SK-N-SH (cell line): ENCODE measurements at regions not wholly inside any gene's neighbourhood (a gene's known extent, or its start where the extent isn't known, plus 50 kb on each side); places are given as distances from the start of the nearest gene placed in this dataset.

ENCODE experiments used
- EP300 ChIP-seq, 2 experiments: IDR thresholded peaks; 2 replicates each; pipeline versions ENCODE4 v1.4.0 to v1.6.1; 2012; ENCODE audit warnings: borderline replicate concordance in 1 of 2, low read depth in 1 of 2, low read length in 1 of 2
- EZH2phosphoT487 ChIP-seq: fragments of 200-600 bp; sonication (generic); IDR thresholded peaks from 2 replicates; pipeline ENCODE4 v1.6.1; 2017; ENCODE audit warnings: low read depth, mixed run types, mild to moderate bottlenecking, antibody characterized with exemption, moderate library complexity, borderline replicate concordance
- MEF2A ChIP-seq: IDR thresholded peaks from 2 replicates; pipeline ENCODE4 v1.4.0; 2012; ENCODE audit warnings: low read depth, borderline replicate concordance
- POLR2AphosphoS5 ChIP-seq: IDR thresholded peaks from 2 replicates; pipeline ENCODE4 v1.6.1; 2012; ENCODE audit warnings: low read depth, low read length
- RAD21 ChIP-seq: IDR thresholded peaks from 2 replicates; pipeline ENCODE4 v1.6.1; 2012; ENCODE audit warnings: mild to moderate bottlenecking, low read length
- RFX5 ChIP-seq: IDR thresholded peaks from 2 replicates; pipeline ENCODE4 v1.6.1; 2012; ENCODE audit warnings: mild to moderate bottlenecking, improper control_type of control experiment, low read length
- RXRA ChIP-seq: IDR thresholded peaks from 2 replicates; pipeline ENCODE4 v1.4.0; 2012; ENCODE audit warnings: low read depth, mild to moderate bottlenecking, borderline replicate concordance
- YY1 ChIP-seq: IDR thresholded peaks from 2 replicates; pipeline ENCODE4 v1.4.0; 2012; ENCODE audit warnings: low read depth, mild to moderate bottlenecking
- TF ChIP-seq, protein P1 (sequence below): fragments of 200-600 bp; sonication (generic); IDR thresholded peaks from 2 replicates; pipeline ENCODE4 v1.6.1; 2017; ENCODE audit warnings: antibody characterized with exemption, mild to moderate bottlenecking, moderate library complexity
- TF ChIP-seq, protein P2 (sequence below): fragments of 150-350 bp; IDR thresholded peaks from 2 replicates; pipeline ENCODE4 v1.6.1; 2017; ENCODE audit warnings: antibody characterized with exemption, low read length, low read depth, borderline replicate concordance
- TF ChIP-seq, protein P3 (sequence below): IDR thresholded peaks from 2 replicates; pipeline ENCODE4 v1.6.1; 2012; ENCODE audit warnings: mild to moderate bottlenecking, low read depth, low read length, moderate library complexity
- TF ChIP-seq, protein P4 (sequence below): IDR thresholded peaks from 2 replicates; pipeline ENCODE4 v1.4.0; 2012; ENCODE audit warnings: low read depth
- TF ChIP-seq, protein P5 (sequence below): IDR thresholded peaks from 2 replicates; pipeline ENCODE4 v1.4.0; 2012; ENCODE audit warnings: low read depth, borderline replicate concordance

DNA sequence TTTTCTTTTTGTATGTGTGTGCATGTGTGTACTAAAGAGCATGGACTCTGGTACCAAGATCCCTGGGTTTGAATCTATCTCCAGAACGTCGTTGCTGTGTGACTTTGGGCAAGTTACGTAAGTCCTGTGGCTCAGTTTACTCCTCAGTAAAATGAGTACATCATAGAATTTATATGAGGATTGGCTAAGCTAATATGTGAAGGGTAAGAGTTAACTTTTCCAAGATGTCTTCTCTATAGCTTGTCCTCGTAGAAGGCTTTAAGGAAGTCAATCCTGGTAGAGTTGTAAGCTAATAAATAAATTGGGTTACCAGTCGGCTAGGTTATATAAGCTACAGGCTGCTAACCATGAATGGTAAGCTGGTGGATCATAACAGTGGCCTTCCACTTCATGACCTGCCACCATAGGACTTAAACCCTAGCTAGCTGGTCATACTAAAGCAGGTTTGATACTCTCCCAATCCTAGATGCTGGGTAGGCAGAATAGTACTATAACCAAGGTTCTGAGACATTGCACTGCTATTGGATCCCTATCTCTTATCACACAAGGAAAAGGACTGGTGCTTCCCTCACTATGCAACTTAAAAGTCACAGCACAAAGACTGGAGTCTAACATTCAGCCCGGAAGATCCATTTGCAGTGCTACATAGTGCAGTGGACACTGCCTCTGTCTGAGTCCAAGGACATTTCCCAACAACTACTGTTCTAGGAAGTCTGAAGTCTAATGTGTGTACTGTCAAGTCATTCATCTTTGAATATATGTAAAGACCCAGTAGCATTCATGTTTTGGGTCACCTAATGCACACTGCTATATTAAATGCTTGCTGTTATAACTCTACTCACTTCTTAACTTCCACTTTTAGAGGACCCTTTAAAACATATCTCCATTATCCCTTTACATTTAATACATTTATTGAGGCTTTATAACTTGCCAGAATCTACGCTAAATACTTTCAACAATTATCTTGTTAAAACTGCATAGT lies 156.2 kb downstream of the CRPPA start:
- TF ChIP-seq, protein P1, sequence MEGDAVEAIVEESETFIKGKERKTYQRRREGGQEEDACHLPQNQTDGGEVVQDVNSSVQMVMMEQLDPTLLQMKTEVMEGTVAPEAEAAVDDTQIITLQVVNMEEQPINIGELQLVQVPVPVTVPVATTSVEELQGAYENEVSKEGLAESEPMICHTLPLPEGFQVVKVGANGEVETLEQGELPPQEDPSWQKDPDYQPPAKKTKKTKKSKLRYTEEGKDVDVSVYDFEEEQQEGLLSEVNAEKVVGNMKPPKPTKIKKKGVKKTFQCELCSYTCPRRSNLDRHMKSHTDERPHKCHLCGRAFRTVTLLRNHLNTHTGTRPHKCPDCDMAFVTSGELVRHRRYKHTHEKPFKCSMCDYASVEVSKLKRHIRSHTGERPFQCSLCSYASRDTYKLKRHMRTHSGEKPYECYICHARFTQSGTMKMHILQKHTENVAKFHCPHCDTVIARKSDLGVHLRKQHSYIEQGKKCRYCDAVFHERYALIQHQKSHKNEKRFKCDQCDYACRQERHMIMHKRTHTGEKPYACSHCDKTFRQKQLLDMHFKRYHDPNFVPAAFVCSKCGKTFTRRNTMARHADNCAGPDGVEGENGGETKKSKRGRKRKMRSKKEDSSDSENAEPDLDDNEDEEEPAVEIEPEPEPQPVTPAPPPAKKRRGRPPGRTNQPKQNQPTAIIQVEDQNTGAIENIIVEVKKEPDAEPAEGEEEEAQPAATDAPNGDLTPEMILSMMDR, result no peak
- TF ChIP-seq, protein P2, sequence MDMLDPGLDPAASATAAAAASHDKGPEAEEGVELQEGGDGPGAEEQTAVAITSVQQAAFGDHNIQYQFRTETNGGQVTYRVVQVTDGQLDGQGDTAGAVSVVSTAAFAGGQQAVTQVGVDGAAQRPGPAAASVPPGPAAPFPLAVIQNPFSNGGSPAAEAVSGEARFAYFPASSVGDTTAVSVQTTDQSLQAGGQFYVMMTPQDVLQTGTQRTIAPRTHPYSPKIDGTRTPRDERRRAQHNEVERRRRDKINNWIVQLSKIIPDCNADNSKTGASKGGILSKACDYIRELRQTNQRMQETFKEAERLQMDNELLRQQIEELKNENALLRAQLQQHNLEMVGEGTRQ, result no peak
- TF ChIP-seq EZH2phosphoT487 (no peak), YY1 (no peak), RAD21 (no peak), RFX5 (no peak), RXRA (no peak), POLR2AphosphoS5 (no peak), EP300 (IDR thresholded peaks at IDR 0.05; ENCODE audit: borderline replicate concordance in 1 of 2, low read depth in 1 of 2, low read length in 1 of 2) (no peak), MEF2A (no peak)
- TF ChIP-seq, protein P3, sequence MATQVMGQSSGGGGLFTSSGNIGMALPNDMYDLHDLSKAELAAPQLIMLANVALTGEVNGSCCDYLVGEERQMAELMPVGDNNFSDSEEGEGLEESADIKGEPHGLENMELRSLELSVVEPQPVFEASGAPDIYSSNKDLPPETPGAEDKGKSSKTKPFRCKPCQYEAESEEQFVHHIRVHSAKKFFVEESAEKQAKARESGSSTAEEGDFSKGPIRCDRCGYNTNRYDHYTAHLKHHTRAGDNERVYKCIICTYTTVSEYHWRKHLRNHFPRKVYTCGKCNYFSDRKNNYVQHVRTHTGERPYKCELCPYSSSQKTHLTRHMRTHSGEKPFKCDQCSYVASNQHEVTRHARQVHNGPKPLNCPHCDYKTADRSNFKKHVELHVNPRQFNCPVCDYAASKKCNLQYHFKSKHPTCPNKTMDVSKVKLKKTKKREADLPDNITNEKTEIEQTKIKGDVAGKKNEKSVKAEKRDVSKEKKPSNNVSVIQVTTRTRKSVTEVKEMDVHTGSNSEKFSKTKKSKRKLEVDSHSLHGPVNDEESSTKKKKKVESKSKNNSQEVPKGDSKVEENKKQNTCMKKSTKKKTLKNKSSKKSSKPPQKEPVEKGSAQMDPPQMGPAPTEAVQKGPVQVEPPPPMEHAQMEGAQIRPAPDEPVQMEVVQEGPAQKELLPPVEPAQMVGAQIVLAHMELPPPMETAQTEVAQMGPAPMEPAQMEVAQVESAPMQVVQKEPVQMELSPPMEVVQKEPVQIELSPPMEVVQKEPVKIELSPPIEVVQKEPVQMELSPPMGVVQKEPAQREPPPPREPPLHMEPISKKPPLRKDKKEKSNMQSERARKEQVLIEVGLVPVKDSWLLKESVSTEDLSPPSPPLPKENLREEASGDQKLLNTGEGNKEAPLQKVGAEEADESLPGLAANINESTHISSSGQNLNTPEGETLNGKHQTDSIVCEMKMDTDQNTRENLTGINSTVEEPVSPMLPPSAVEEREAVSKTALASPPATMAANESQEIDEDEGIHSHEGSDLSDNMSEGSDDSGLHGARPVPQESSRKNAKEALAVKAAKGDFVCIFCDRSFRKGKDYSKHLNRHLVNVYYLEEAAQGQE, result no peak
- TF ChIP-seq, protein P4, sequence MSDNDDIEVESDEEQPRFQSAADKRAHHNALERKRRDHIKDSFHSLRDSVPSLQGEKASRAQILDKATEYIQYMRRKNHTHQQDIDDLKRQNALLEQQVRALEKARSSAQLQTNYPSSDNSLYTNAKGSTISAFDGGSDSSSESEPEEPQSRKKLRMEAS, result no peak
- TF ChIP-seq, protein P5, sequence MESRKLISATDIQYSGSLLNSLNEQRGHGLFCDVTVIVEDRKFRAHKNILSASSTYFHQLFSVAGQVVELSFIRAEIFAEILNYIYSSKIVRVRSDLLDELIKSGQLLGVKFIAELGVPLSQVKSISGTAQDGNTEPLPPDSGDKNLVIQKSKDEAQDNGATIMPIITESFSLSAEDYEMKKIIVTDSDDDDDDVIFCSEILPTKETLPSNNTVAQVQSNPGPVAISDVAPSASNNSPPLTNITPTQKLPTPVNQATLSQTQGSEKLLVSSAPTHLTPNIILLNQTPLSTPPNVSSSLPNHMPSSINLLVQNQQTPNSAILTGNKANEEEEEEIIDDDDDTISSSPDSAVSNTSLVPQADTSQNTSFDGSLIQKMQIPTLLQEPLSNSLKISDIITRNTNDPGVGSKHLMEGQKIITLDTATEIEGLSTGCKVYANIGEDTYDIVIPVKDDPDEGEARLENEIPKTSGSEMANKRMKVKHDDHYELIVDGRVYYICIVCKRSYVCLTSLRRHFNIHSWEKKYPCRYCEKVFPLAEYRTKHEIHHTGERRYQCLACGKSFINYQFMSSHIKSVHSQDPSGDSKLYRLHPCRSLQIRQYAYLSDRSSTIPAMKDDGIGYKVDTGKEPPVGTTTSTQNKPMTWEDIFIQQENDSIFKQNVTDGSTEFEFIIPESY, result no peak
